ENCODE measurements at regions not wholly inside any gene's neighbourhood (a gene's known extent, or its start where the extent isn't known, plus 50 kb on each side); places are given as distances from the start of the nearest gene placed in this dataset.

- intact Hi-C loops (cut with DNase I; ENCODE audit: low total_unique reads), result no loop called here
- H3K36me3 ChIP-seq, result no peaks in the 10 kb centered on the region
Observed at GRCh38 chr11:107136892-107137291, 118.6 kb upstream of the GUCY1A2 start.

DNA sequence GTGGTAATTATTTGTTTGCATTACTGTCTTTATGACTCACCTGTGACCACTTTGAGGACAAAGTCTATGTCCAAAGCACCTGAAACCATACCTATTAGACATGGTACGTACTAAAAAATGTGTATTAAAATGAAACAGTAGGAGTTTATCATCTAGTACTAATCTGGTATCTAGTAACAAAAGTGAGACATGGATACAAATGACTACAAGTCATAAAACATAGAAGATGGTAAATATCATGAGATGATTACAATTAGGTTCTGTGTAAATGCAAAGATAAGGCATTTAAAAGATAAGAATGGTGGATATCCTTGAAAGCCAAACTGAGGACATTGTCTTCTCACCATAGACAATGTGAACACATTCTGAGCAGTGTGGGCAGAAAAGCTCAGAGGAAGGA, 113.5 kb upstream of the GUCY1A2 start:
- intact Hi-C loops (cut with DNase I; ENCODE audit: low total_unique reads), result no loop called here

More at GRCh38 chr11:107136892-107137291, 118.6 kb upstream of the GUCY1A2 start:
- H3K4me3 ChIP-seq, result no peak overlapping the region
- TF ChIP-seq EP300 (IDR thresholded peaks at IDR 0.05), result no peak
- TF ChIP-seq, protein P1, sequence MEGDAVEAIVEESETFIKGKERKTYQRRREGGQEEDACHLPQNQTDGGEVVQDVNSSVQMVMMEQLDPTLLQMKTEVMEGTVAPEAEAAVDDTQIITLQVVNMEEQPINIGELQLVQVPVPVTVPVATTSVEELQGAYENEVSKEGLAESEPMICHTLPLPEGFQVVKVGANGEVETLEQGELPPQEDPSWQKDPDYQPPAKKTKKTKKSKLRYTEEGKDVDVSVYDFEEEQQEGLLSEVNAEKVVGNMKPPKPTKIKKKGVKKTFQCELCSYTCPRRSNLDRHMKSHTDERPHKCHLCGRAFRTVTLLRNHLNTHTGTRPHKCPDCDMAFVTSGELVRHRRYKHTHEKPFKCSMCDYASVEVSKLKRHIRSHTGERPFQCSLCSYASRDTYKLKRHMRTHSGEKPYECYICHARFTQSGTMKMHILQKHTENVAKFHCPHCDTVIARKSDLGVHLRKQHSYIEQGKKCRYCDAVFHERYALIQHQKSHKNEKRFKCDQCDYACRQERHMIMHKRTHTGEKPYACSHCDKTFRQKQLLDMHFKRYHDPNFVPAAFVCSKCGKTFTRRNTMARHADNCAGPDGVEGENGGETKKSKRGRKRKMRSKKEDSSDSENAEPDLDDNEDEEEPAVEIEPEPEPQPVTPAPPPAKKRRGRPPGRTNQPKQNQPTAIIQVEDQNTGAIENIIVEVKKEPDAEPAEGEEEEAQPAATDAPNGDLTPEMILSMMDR (IDR thresholded peaks at IDR 0.05), result no peak
- no peak for TF ChIP-seq POLR2A (IDR thresholded peaks at IDR 0.05)
- TF ChIP-seq POLR2AphosphoS5 (IDR thresholded peaks at IDR 0.05), result no peak
- WGBS, 5 donors, result 74 to 92% (median 88%) methylated on average over 2 of the region's 2 CpGs
- peaks cover 0 to 10% (median 4%) of the 10 kb centered on the region in 4 donors for H3K9me3 ChIP-seq
- H3K27me3 ChIP-seq, result no peaks in the 10 kb centered on the region
- no peaks in the 10 kb centered on the region for H3K4me1 ChIP-seq
- DNase-seq, result no peak
- H3K27ac ChIP-seq, result no peak overlapping the region

DNA sequence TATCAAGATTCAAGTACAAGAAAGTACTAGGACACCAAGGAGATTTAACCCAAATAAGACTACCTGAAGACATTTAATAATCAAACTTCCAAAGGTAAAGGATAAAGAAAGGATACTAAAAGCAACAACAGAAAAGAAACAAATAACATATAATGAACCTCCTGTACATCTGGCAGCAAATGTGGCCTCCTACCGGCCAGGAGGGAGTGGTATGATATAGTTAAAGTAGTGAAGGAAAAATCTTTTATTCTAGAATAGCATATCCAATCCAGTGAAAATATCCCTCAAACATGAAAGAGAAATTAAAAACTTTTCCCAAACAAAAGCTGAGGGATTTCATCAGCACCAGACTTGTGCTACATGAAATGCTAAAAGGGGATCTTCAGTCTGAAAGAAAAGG, 104.7 kb upstream of the GUCY1A2 start:
- no peaks in the 10 kb centered on the region for H3K4me1 ChIP-seq
- no peak for DNase-seq
- TF ChIP-seq EP300 (IDR thresholded peaks at IDR 0.05) (no peak), POLR2AphosphoS5 (IDR thresholded peaks at IDR 0.05) (no peak), POLR2A (IDR thresholded peaks at IDR 0.05) (no peak)
- TF ChIP-seq, protein P1 (IDR thresholded peaks at IDR 0.05), result no peak
- H3K36me3 ChIP-seq, result no peaks in the 10 kb centered on the region
- intact Hi-C loops (cut with DNase I; ENCODE audit: low total_unique reads), result no loop called here
- H3K9me3 ChIP-seq, result peaks cover 0 to 12% (median 0%) of the 10 kb centered on the region in 4 donors
- no peaks in the 10 kb centered on the region for H3K27me3 ChIP-seq
- no peak overlapping the region for H3K4me3 ChIP-seq
- H3K27ac ChIP-seq, result no peak overlapping the region
- WGBS, 5 donors, result 66 to 81% (median 76%) methylated on average over 1 of the region's 1 CpG

More for the DNA sequence above, 113.5 kb upstream of the GUCY1A2 start:
- TF ChIP-seq EP300 (IDR thresholded peaks at IDR 0.05) (no peak), POLR2AphosphoS5 (IDR thresholded peaks at IDR 0.05) (no peak), POLR2A (IDR thresholded peaks at IDR 0.05) (no peak)
- TF ChIP-seq, protein P1 (IDR thresholded peaks at IDR 0.05), result no peak
- peaks cover 0 to 5% (median 1%) of the 10 kb centered on the region in 4 donors for H3K9me3 ChIP-seq
- WGBS, 5 donors, result 35 to 87% (median 68%) methylated on average over 1 of the region's 1 CpG
- DNase-seq, result no peak
- no peaks in the 10 kb centered on the region for H3K36me3 ChIP-seq
- no peak overlapping the region for H3K27ac ChIP-seq
- H3K4me1 ChIP-seq, result no peaks in the 10 kb centered on the region
- no peaks in the 10 kb centered on the region for H3K27me3 ChIP-seq
- H3K4me3 ChIP-seq, result no peak overlapping the region

GRCh38 chr11:107118025-107118720, 99.9 kb upstream of the GUCY1A2 start:
- TF ChIP-seq POLR2A (IDR thresholded peaks at IDR 0.05), result no peak
- no peak overlapping the region for H3K4me3 ChIP-seq
- intact Hi-C loops (cut with DNase I; ENCODE audit: low total_unique reads), result no loop called here
- H3K4me1 ChIP-seq, result no peaks in the 10 kb centered on the region
- no peaks in the 10 kb centered on the region for H3K27me3 ChIP-seq
- DNase-seq, result no peak
- no peaks in the 10 kb centered on the region for H3K36me3 ChIP-seq
- H3K27ac ChIP-seq, result no peak overlapping the region
- H3K9me3 ChIP-seq, result peaks cover 0 to 12% (median 0%) of the 10 kb centered on the region in 4 donors

DNA sequence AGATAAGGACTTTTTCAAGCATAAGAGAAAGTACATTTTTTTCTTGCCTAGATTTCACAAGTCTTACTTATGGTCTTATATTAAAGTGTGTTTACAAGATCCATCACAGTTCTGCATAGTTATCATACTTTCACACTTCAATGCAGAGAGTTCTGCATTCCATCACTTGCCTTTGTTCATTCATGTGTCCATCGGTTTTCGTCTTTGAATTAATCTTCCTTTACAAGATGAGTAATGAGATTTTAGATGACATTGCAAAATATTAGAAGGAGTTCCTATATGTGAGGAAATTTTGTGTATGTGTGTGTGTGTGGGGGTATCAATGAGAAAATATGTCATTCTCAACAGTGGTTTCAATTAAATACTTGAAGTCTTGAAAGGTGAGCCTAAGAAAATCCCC, 98.1 kb upstream of the GUCY1A2 start:
- Histone ChIP-seq H3K27ac (no peak overlapping the region), H3K9me3 (peaks cover 0 to 5% (median 0%) of the 10 kb centered on the region in 4 donors), H3K4me3 (no peak overlapping the region), H3K4me1 (no peaks in the 10 kb centered on the region), H3K36me3 (no peaks in the 10 kb centered on the region), H3K27me3 (no peaks in the 10 kb centered on the region)
- WGBS, 5 donors, result 56 to 70% (median 63%) methylated on average over 2 of the region's 2 CpGs
- TF ChIP-seq POLR2AphosphoS5 (IDR thresholded peaks at IDR 0.05) (no peak), EP300 (IDR thresholded peaks at IDR 0.05) (no peak), POLR2A (IDR thresholded peaks at IDR 0.05) (no peak)
- TF ChIP-seq, protein P1 (IDR thresholded peaks at IDR 0.05), result no peak
- DNase-seq, result no peak
- intact Hi-C loops (cut with DNase I; ENCODE audit: low total_unique reads), result no loop called here

All from stomach (tissue), 8 donors.